H1 (cell line): ENCODE measurements at regions not wholly inside any gene's neighbourhood (a gene's known extent, or its start where the extent isn't known, plus 50 kb on each side); places are given as distances from the start of the nearest gene placed in this dataset.

Experiments
- CTCF ChIA-PET: fragments of 300-600 bp; sonication (Branson Sonifier 250); formaldehyde crosslinking; loops from one replicate; lab custom pipeline; 2021; ENCODE audit not compliant: partially characterized antibody; lab: Charles Lee
- POLR2A ChIA-PET: fragments of 300-600 bp; sonication (Branson Sonifier 250); formaldehyde crosslinking; loops from one replicate; lab custom pipeline; 2021; ENCODE audit warnings: inconsistent platforms; ENCODE audit not compliant: partially characterized antibody; lab: Charles Lee
- DNase-seq, 2 experiments: peaks; one replicate each; pipeline versions ENCODE4 v3.0.0 to v3.0.0-alpha.2; 2010 to 2022; ENCODE audit warnings: low spot score in 2 of 2, low read depth in 1 of 2, mixed read lengths in 1 of 2
- FAIRE-seq: peaks from 2 replicates; lab custom pipeline; 2011; peaks lifted over from hg19 to GRCh38; lab: Jason Lieb, UNC
- H2AFZ ChIP-seq: 2 replicates; pipeline ENCODE4 v1.8.1; 2012; ENCODE audit warnings: low read length, inconsistent platforms
- H2AK5ac ChIP-seq: 2 replicates; pipeline ENCODE4 v1.6.1; 2013; ENCODE audit warnings: low read depth, low read length
- H2BK120ac ChIP-seq: replicated peaks from 2 replicates; pipeline ENCODE3; 2013; ENCODE audit warnings: low read depth, low read length, inconsistent platforms
- H2BK12ac ChIP-seq: 2 replicates; pipeline ENCODE4 v1.6.1; 2013; ENCODE audit warnings: low read depth, low read length
- H2BK15ac ChIP-seq: 2 replicates; pipeline ENCODE4 v1.6.1; 2013; ENCODE audit warnings: low read length
- H2BK20ac ChIP-seq: 2 replicates; pipeline ENCODE4 v1.6.1; 2013; ENCODE audit warnings: low read length
- H2BK5ac ChIP-seq: 2 replicates; pipeline ENCODE4 v1.6.1; 2013; ENCODE audit warnings: low read depth, low read length
- H3K14ac ChIP-seq: 2 replicates; pipeline ENCODE4 v1.6.1; 2013; ENCODE audit warnings: inconsistent platforms; ENCODE audit not compliant: insufficient read length
- H3K18ac ChIP-seq: 2 replicates; pipeline ENCODE4 v1.6.1; 2013; ENCODE audit warnings: low read length; ENCODE audit errors: extremely low read depth
- H3K23ac ChIP-seq: 2 replicates; pipeline ENCODE4 v1.6.1; 2013; ENCODE audit warnings: inconsistent platforms; ENCODE audit not compliant: insufficient read length
- H3K23me2 ChIP-seq: 2 replicates; pipeline ENCODE4 v1.6.1; 2013; ENCODE audit warnings: low read depth, low read length
- H3K27ac ChIP-seq: 2 replicates; pipeline ENCODE4 v1.6.1; 2011; ENCODE audit warnings: low read depth, low read length, inconsistent platforms
- H3K27me3 ChIP-seq, 4 experiments: replicated peaks in 1 of 4; 1 replicate in 1 of 4; 2 replicates in 3 of 4; pipeline versions ENCODE4 v1.6.1 to v1.8.1; 2011 to 2013; ENCODE audit warnings: low read length in 3 of 4, mild to moderate bottlenecking in 3 of 4, inconsistent platforms in 2 of 4, mixed read lengths in 2 of 4, moderate library complexity in 1 of 4; ENCODE audit not compliant: control insufficient read depth in 3 of 4, insufficient read depth in 3 of 4; ENCODE audit errors: extremely low read depth in 1 of 4
- H3K36me3 ChIP-seq, 4 experiments: 2 replicates each; pipeline versions ENCODE4 v1.6.1 to v1.8.1; 2011 to 2013; ENCODE audit warnings: mild to moderate bottlenecking in 4 of 4, low read length in 3 of 4, moderate library complexity in 2 of 4, control low read depth in 1 of 4, inconsistent platforms in 1 of 4; ENCODE audit not compliant: insufficient read depth in 4 of 4, control insufficient read depth in 2 of 4
- H3K4ac ChIP-seq: replicated peaks from 2 replicates; pipeline ENCODE3; 2013; ENCODE audit warnings: low read length, low read depth, mixed read lengths, inconsistent platforms; ENCODE audit not compliant: insufficient read length
- H3K4me1 ChIP-seq, 4 experiments: replicated peaks in 1 of 4; 1 replicate in 1 of 4; 2 replicates in 3 of 4; pipeline versions ENCODE4 v1.6.1 to v1.8.1; 2011 to 2013; ENCODE audit warnings: low read length in 3 of 4, inconsistent platforms in 2 of 4, mixed read lengths in 1 of 4; ENCODE audit not compliant: insufficient read depth in 4 of 4, control insufficient read depth in 3 of 4
- H3K4me2 ChIP-seq, 2 experiments: 2 replicates each; pipeline versions ENCODE4 v1.6.1 to v1.8.1; 2011 to 2013; ENCODE audit warnings: low read depth in 2 of 2, low read length in 2 of 2, control low read depth in 1 of 2, inconsistent platforms in 1 of 2, mild to moderate bottlenecking in 1 of 2; ENCODE audit not compliant: insufficient read depth in 1 of 2
- H3K4me3 ChIP-seq, 4 experiments: fragments of 200-600, 300-600 bp in 1 of 4; sonication (generic), shearing (Covaris generic), sonication (Bioruptor Twin) in 1 of 4; 2 replicates each; pipeline versions ENCODE4 v1.5.1 to v1.8.1; 2011 to 2016; ENCODE audit warnings: low read length in 4 of 4, low read depth in 3 of 4, control low read depth in 2 of 4, inconsistent platforms in 2 of 4, mild to moderate bottlenecking in 2 of 4, mixed read lengths in 1 of 4, moderate library complexity in 1 of 4; ENCODE audit not compliant: insufficient read depth in 2 of 4; ENCODE audit errors: extremely low read depth in 1 of 4
- H3K56ac ChIP-seq: replicated peaks from 2 replicates; pipeline ENCODE3; 2013; ENCODE audit warnings: low read depth, mild to moderate bottlenecking, mixed read lengths, low read length, inconsistent platforms; ENCODE audit not compliant: insufficient read length
- H3K79me1 ChIP-seq: 2 replicates; pipeline ENCODE4 v1.6.1; 2013; ENCODE audit warnings: low read depth, low read length, control low read depth
- H3K79me2 ChIP-seq, 2 experiments: 2 replicates each; pipeline versions ENCODE4 v1.6.1 to v1.8.1; 2012 to 2013; ENCODE audit warnings: low read length in 2 of 2, mild to moderate bottlenecking in 2 of 2, inconsistent platforms in 1 of 2; ENCODE audit not compliant: insufficient read depth in 2 of 2, control insufficient read depth in 1 of 2
- H3K9ac ChIP-seq, 4 experiments: replicated peaks in 1 of 4; 1 replicate in 1 of 4; 2 replicates in 3 of 4; pipeline versions ENCODE4 v1.6.1 to v1.8.1; 2011 to 2013; ENCODE audit warnings: low read depth in 3 of 4, low read length in 3 of 4, control low read depth in 2 of 4, mild to moderate bottlenecking in 2 of 4, moderate library complexity in 2 of 4, inconsistent platforms in 1 of 4; ENCODE audit errors: extremely low read depth in 1 of 4
- H3K9me3 ChIP-seq, 2 experiments: 2 replicates each; pipeline versions ENCODE4 v1.6.1 to v1.8.1; 2012 to 2013; ENCODE audit warnings: mild to moderate bottlenecking in 2 of 2, moderate library complexity in 2 of 2, control low read depth in 1 of 2, inconsistent platforms in 1 of 2, low read depth in 1 of 2, low read length in 1 of 2, mixed read lengths in 1 of 2; ENCODE audit not compliant: insufficient read depth in 2 of 2
- H4K20me1 ChIP-seq, 2 experiments: replicated peaks in 1 of 2; 2 replicates each; pipeline versions ENCODE3 to v1.8.1; 2011 to 2013; ENCODE audit warnings: inconsistent platforms in 2 of 2, low read length in 2 of 2, mild to moderate bottlenecking in 1 of 2; ENCODE audit not compliant: insufficient read depth in 2 of 2, control insufficient read depth in 1 of 2
- H4K5ac ChIP-seq: 2 replicates; pipeline ENCODE4 v1.6.1; 2013; ENCODE audit warnings: low read length, low read depth, mixed read lengths, inconsistent platforms; ENCODE audit not compliant: insufficient read length
- H4K8ac ChIP-seq: 2 replicates; pipeline ENCODE4 v1.8.0; 2013; ENCODE audit warnings: mild to moderate bottlenecking, moderate library complexity, low read length, inconsistent platforms; ENCODE audit not compliant: insufficient read depth; ENCODE audit errors: extremely low read depth
- H4K91ac ChIP-seq: replicated peaks from 2 replicates; pipeline ENCODE3; 2013; ENCODE audit warnings: low read length, mixed read lengths, inconsistent platforms; ENCODE audit not compliant: insufficient read length
- ASH2L ChIP-seq: fragments of 200-600, 300-600 bp; sonication (generic); IDR thresholded peaks from one replicate; pipeline ENCODE4 v1.7.1; 2017; ENCODE audit warnings: low read length
- CTBP2 ChIP-seq: IDR thresholded peaks from 2 replicates; pipeline ENCODE4 v1.7.0; 2011; ENCODE audit warnings: borderline replicate concordance, mild to moderate bottlenecking, moderate library complexity, mixed read lengths, low read length; ENCODE audit not compliant: insufficient read depth, insufficient read length
- HDAC2 ChIP-seq, 2 experiments: fragments of 300-600 bp in 1 of 2; sonication (generic) in 1 of 2; IDR thresholded peaks; 2 replicates each; pipeline ENCODE4 v1.6.1; 2011 to 2012; ENCODE audit warnings: low read depth in 2 of 2, low read length in 2 of 2, mild to moderate bottlenecking in 2 of 2, moderate library complexity in 2 of 2, borderline replicate concordance in 1 of 2, inconsistent platforms in 1 of 2
- MAX ChIP-seq: IDR thresholded peaks from 2 replicates; pipeline ENCODE4 v1.6.1; 2012; ENCODE audit warnings: inconsistent platforms
- RAD21 ChIP-seq, 2 experiments: IDR thresholded peaks in 1 of 2; conservative IDR thresholded peaks in 1 of 2; 2 replicates each; pipeline ENCODE4 v1.6.1; 2011; ENCODE audit warnings: low read depth in 2 of 2, low read length in 2 of 2, improper control_type of control experiment in 1 of 2, inconsistent platforms in 1 of 2, mild to moderate bottlenecking in 1 of 2, moderate library complexity in 1 of 2
- RBBP5 ChIP-seq: IDR thresholded peaks from 2 replicates; pipeline ENCODE4 v1.7.1; 2012; ENCODE audit warnings: low read depth, mild to moderate bottlenecking, inconsistent platforms, low read length, moderate library complexity, borderline replicate concordance
- RNF2 ChIP-seq: fragments of 200-900, 300-1000 bp; sonication (generic); IDR thresholded peaks from 2 replicates; pipeline ENCODE4 v1.7.1; 2016; ENCODE audit warnings: borderline replicate concordance, low read depth, mild to moderate bottlenecking, antibody characterized with exemption, low read length; ENCODE audit not compliant: poor library complexity, severe bottlenecking; ENCODE audit errors: missing control alignments
- TAF1 ChIP-seq: IDR thresholded peaks from 2 replicates; pipeline ENCODE4 v1.6.1; 2011; ENCODE audit warnings: mild to moderate bottlenecking, low read depth, low read length
- WGBS, 2 experiments: shearing (Covaris generic) in 1 of 2; methylation state at CpG; one replicate each; pipeline versions ENCODE4 v1.1.6 to v1.1.7; 2013 to 2015; ENCODE audit warnings: low lambda C conversion rate in 2 of 2, mixed read lengths in 2 of 2, inconsistent platforms in 1 of 2, low coverage in 1 of 2, missing lambda C conversion rate in 1 of 2; ENCODE audit not compliant: insufficient replicate concordance in 2 of 2, insufficient coverage in 1 of 2, insufficient read length in 1 of 2; ENCODE audit errors: extremely low coverage in 1 of 2, missing lambda C conversion rate in 1 of 2; 5-methylcytosine and 5-hydroxymethylcytosine counted together

DNA sequence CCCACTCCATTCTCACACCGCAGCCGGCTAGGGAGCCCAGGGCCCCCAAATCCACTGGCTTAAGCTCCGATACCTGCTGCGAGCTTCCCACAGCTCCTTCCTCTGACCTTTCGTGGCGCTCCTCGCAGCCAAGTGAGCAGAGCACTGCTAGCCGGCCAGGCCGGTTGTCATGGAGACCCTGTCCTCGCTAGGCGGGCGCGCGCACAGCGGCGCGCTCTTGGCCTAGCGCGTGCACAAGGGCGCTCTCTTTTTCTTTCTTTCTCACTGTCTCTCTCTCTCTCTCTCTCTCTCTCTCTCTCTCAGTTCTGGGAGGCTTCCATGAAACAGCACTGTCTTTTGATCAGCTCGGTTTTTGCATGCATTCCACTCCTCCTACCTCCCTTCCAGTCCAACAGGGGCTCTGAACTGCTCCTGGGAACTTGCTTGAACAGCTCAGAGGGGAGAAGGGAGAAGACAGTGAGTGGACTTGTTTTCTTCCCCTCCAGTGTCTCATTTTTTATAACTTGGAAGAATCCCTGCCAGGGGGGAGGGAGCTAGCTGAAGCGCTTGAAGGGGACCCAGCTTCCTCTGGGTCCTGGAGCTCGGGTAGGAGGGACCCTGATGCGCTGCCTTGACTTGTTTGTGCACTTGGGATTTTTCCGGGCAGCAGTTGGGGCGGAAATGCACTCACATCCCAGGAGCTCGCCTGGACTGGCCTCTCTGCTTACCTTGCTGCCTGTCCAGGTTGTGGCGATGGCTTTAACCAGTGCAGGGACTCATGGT lies 100.3 kb upstream of the AKIP1 start:
- H3K4me1 ChIP-seq = peaks cover 13 to 28% (median 23%) of the 10 kb centered on the region in 4 experiments; a peak in 6 of 7 replicates
- H4K8ac ChIP-seq = peak overlapping the region; percentile 88; the same call in 1 of the 2 replicates
- no peaks in the 10 kb centered on the region; a peak in 1 of 4 replicates for H3K79me2 ChIP-seq
- H2BK15ac ChIP-seq = no peak overlapping the region; the same call in 1 of the 2 replicates
- DNase-seq (peak in 1 of 2 experiments; percentile 82), FAIRE-seq (no peak)
- ChIA-PET POLR2A (interaction anchor here (0.6 to 2.8 kb wide), 24 partner anchors 10 to 216 kb away, joined by 3 to 25 read pairs (median 4); partner anchors contain the start of genes RPL27A, STK33 and TRIM66), CTCF (interaction anchor here (0.7 to 5.9 kb wide), 26 partner anchors 10 to 154 kb away, joined by 3 to 28 read pairs (median 4); no protein-coding TSS in a partner anchor)
- H2BK20ac ChIP-seq = 0 out of 2 replicates have a peak overlapping the region, but pooled peaks have one; percentile 6
- no peaks in the 10 kb centered on the region for H4K20me1 ChIP-seq
- peak overlapping the region; percentile 6 for H4K91ac ChIP-seq
- H3K18ac ChIP-seq = peak overlapping the region; percentile 64; the same call in 1 of the 2 replicates
- no peak overlapping the region for H3K23ac ChIP-seq
- peak overlapping the region; percentile 45 to 80 (median 66); a peak in 6 of 7 replicates for H3K9ac ChIP-seq
- H3K27ac ChIP-seq = peak overlapping the region; percentile 63
- H2AK5ac ChIP-seq = no peak overlapping the region; the same call in 1 of the 2 replicates
- H3K4me2 ChIP-seq = peak overlapping the region; percentile 81 to 93
- H3K23me2 ChIP-seq = peaks cover 7% of the 10 kb centered on the region
- H3K79me1 ChIP-seq = peaks cover 4% of the 10 kb centered on the region
- H3K4me3 ChIP-seq = peak overlapping the region; percentile 48 to 69 (median 60)
- H2BK120ac ChIP-seq = no peak overlapping the region
- H4K5ac ChIP-seq = peak overlapping the region; percentile 82
- H3K56ac ChIP-seq = no peak overlapping the region
- peak overlapping the region; percentile 2; the same call in 1 of the 2 replicates for H2BK12ac ChIP-seq
- H3K14ac ChIP-seq = no peak overlapping the region
- no peaks in the 10 kb centered on the region for H3K27me3 ChIP-seq
- no peaks in the 10 kb centered on the region for H3K36me3 ChIP-seq
- H3K9me3 ChIP-seq = no peaks in the 10 kb centered on the region
- H3K4ac ChIP-seq = no peak overlapping the region
- peak overlapping the region; percentile 16 for H2BK5ac ChIP-seq
- 16% methylated on average over 28 of the region's 28 CpGs; no CpG with 5 or more reads in 1 of the 2 experiments for WGBS, 2 experiments
- H2AFZ ChIP-seq = peak overlapping the region; percentile 82; the same call in 1 of the 2 replicates
- TF ChIP-seq RNF2 = no peak
- 0 out of 2 replicates have a peak, but pooled peaks have one; percentile 28 for TF ChIP-seq MAX
- peak; percentile 77 for TF ChIP-seq TAF1
- 0 out of 4 replicates have a peak, but pooled peaks of 1 of the 2 experiments have one; percentile 56 for TF ChIP-seq HDAC2 (IDR thresholded peaks at IDR 0.05; ENCODE audit: borderline replicate concordance in 1 of 2, low read depth in 2 of 2, low read length in 2 of 2)
- peak; percentile 84 for TF ChIP-seq ASH2L
- TF ChIP-seq CTBP2 = no peak
- peak in 1 of 2 experiments; percentile 1; a peak in 2 of 4 replicates for TF ChIP-seq RAD21 (IDR thresholded peaks at IDR 0.05 in 1 of 2, conservative IDR thresholded peaks at IDR 0.05 in 1 of 2; ENCODE audit: low read depth in 2 of 2, low read length in 2 of 2)
- peak; percentile 87; the same call in 1 of the 2 replicates for TF ChIP-seq RBBP5
